Common myeloid progenitor, CD34-positive (primary cell): ENCODE measurements at regions not wholly inside any gene's neighbourhood (a gene's known extent, or its start where the extent isn't known, plus 50 kb on each side); places are given as distances from the start of the nearest gene placed in this dataset.

Source experiments
- CTCF ChIA-PET: fragments of 350-600 bp; sonication (Branson Sonifier 250); formaldehyde crosslinking; loops from one replicate; lab custom pipeline; 2021; ENCODE audit warnings: antibody characterized with exemption; lab: Charles Lee
- POLR2A ChIA-PET: fragments of 350-600 bp; sonication (Branson Sonifier 250); formaldehyde crosslinking; loops from one replicate; lab custom pipeline; 2021; ENCODE audit warnings: antibody characterized with exemption; lab: Charles Lee
- DNase-seq, 3 donors: peaks; one replicate each; pipeline versions ENCODE4 v3.0.0 to v3.0.0-alpha.2; 2013
- H3K27ac ChIP-seq, 2 experiments: 1 replicate in 1 of 2; 2 replicates in 1 of 2; pipeline ENCODE4 v1.7.0; 2013; ENCODE audit warnings: inconsistent platforms in 2 of 2, low read length in 2 of 2, mild to moderate bottlenecking in 2 of 2, low read depth in 1 of 2, moderate library complexity in 1 of 2; ENCODE audit not compliant: severe bottlenecking in 2 of 2, insufficient read depth in 1 of 2, poor library complexity in 1 of 2
- H3K27me3 ChIP-seq, 5 experiments: replicated peaks in 2 of 5; 1 replicate in 3 of 5; 2 replicates in 2 of 5; pipeline versions ENCODE4 v1.6.1 to v1.7.0; 2013; ENCODE audit warnings: low read length in 4 of 5, mild to moderate bottlenecking in 2 of 5, moderate library complexity in 2 of 5, inconsistent platforms in 1 of 5; ENCODE audit not compliant: insufficient read depth in 5 of 5, control insufficient read depth in 4 of 5
- H3K36me3 ChIP-seq, 4 experiments: 1 replicate in 2 of 4; 2 replicates in 2 of 4; pipeline versions ENCODE4 v1.6.1 to v1.7.0; 2013; ENCODE audit warnings: low read length in 3 of 4, control low read depth in 1 of 4, mild to moderate bottlenecking in 1 of 4; ENCODE audit not compliant: control insufficient read depth in 4 of 4, insufficient read depth in 4 of 4
- H3K4me1 ChIP-seq, 4 experiments: 1 replicate in 3 of 4; 2 replicates in 1 of 4; pipeline versions ENCODE4 v1.6.1 to v1.7.1; 2013; ENCODE audit warnings: low read length in 3 of 4, mild to moderate bottlenecking in 3 of 4, control low read depth in 1 of 4, inconsistent platforms in 1 of 4, moderate library complexity in 1 of 4; ENCODE audit not compliant: control insufficient read depth in 4 of 4, insufficient read depth in 4 of 4; ENCODE audit errors: control extremely low read depth in 1 of 4
- H3K4me3 ChIP-seq, 7 experiments: 1 replicate in 4 of 7; 2 replicates in 3 of 7; pipeline versions ENCODE4 v1.5.1 to v1.7.0; 2013; ENCODE audit warnings: mild to moderate bottlenecking in 7 of 7, low read length in 6 of 7, moderate library complexity in 6 of 7, inconsistent platforms in 2 of 7, low read depth in 2 of 7, control low read depth in 1 of 7; ENCODE audit not compliant: insufficient read depth in 4 of 7, control insufficient read depth in 1 of 7; ENCODE audit errors: extremely low read depth in 1 of 7
- H3K9me3 ChIP-seq, 5 experiments: 1 replicate in 4 of 5; 2 replicates in 1 of 5; pipeline versions ENCODE4 v1.6.1 to v1.7.1; 2013; ENCODE audit warnings: low read length in 4 of 5, mild to moderate bottlenecking in 2 of 5, inconsistent platforms in 1 of 5, low read depth in 1 of 5, moderate library complexity in 1 of 5; ENCODE audit not compliant: control insufficient read depth in 4 of 5, insufficient read depth in 2 of 5; ENCODE audit errors: control extremely low read depth in 1 of 5
- WGBS: methylation state at CpG from one replicate; pipeline ENCODE4 v1.1.5; 2013; ENCODE audit not compliant: insufficient coverage; 5-methylcytosine and 5-hydroxymethylcytosine counted together

GRCh38 chr13:106296723-106297122, 238.7 kb downstream of the EFNB2 start:
- no peaks in the 10 kb centered on the region for H3K4me1 ChIP-seq
- POLR2A ChIA-PET = no interaction called here
- no peak for DNase-seq
- no peak overlapping the region for H3K27ac ChIP-seq
- H3K27me3 ChIP-seq = no peaks in the 10 kb centered on the region
- H3K9me3 ChIP-seq = peaks cover 0 to 6% (median 0%) of the 10 kb centered on the region in 5 experiments
- no peak overlapping the region for H3K4me3 ChIP-seq
- 63% methylated on average over 1 of the region's 3 CpGs for WGBS
- no peaks in the 10 kb centered on the region for H3K36me3 ChIP-seq
- CTCF ChIA-PET = no interaction called here

DNA sequence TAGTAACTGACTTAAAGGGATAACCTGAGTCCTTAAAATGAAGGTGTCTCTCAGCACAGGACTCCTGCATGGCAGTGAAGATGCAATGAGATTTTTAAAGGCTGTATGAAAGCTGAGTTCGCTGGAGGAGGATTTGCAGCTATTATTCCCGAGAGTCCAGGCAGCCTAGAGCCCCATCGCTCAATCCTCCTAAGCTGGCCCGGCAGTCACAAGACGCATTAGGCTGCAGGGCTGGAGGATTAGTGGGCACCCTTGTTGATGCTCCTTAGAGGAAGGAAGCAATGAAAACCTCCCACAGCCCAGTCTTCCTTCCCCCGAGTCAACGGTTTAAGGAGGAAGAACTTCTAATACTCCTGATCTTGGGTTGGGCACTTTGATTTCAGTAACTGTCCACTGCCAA, 239.5 kb downstream of the EFNB2 start:
- POLR2A ChIA-PET = interaction anchor here (0.9 kb wide), 1 partner anchor 68 kb away, joined by 3 read pairs; no protein-coding TSS in a partner anchor
- H3K9me3 ChIP-seq = peaks cover 0 to 6% (median 0%) of the 10 kb centered on the region in 5 experiments
- WGBS = 49% methylated on average over 6 of the region's 7 CpGs

GRCh38 chr13:106291006-106291405, 244.5 kb downstream of the EFNB2 start:
- WGBS = 100% methylated on average over 1 of the region's 1 CpG
- Histone ChIP-seq H3K9me3 (peaks cover 0 to 3% (median 0%) of the 10 kb centered on the region in 5 experiments), H3K27me3 (no peaks in the 10 kb centered on the region), H3K36me3 (no peaks in the 10 kb centered on the region), H3K4me1 (no peaks in the 10 kb centered on the region), H3K4me3 (no peak overlapping the region), H3K27ac (no peak overlapping the region)
- CTCF ChIA-PET = interaction anchor here (0.6 kb wide), 1 partner anchor 19 kb away, joined by 3 read pairs; no protein-coding TSS in a partner anchor
- POLR2A ChIA-PET = no interaction called here
- no peak for DNase-seq

More for the DNA sequence above, 239.5 kb downstream of the EFNB2 start:
- no peak overlapping the region for H3K4me3 ChIP-seq
- H3K4me1 ChIP-seq = no peaks in the 10 kb centered on the region
- CTCF ChIA-PET = no interaction called here
- H3K27me3 ChIP-seq = no peaks in the 10 kb centered on the region
- no peak for DNase-seq
- no peaks in the 10 kb centered on the region for H3K36me3 ChIP-seq
- no peak overlapping the region for H3K27ac ChIP-seq

DNA sequence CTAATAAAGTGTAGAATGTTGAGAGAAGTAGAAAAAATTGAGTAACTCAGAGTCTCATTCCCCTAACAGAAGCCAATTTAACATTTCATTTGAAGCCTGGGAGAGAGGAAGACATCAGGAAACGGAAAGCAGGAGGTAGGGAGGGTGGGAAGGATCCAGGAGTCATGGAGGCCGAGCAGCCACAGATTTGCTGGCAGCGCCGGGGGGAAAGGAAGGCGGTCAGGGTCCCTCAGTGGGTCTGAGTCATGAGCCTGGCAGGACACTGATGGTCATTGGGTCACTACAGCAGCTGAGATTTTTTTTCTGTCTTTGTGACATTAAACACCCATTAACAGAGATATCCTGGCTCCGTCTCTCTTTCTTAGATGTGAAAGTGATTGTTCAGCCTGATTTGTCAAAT, 248.1 kb downstream of the EFNB2 start:
- Histone ChIP-seq H3K9me3 (peaks cover 0 to 5% (median 0%) of the 10 kb centered on the region in 5 experiments), H3K36me3 (no peaks in the 10 kb centered on the region), H3K27ac (no peak overlapping the region), H3K27me3 (no peaks in the 10 kb centered on the region), H3K4me3 (no peak overlapping the region), H3K4me1 (no peaks in the 10 kb centered on the region)
- ChIA-PET POLR2A (no interaction called here), CTCF (no interaction called here)
- WGBS = 100% methylated on average over 4 of the region's 6 CpGs
- DNase-seq = no peak

GRCh38 chr13:106286811-106287210, 248.7 kb downstream of the EFNB2 start:
- Histone ChIP-seq H3K36me3 (no peaks in the 10 kb centered on the region), H3K27ac (no peak overlapping the region), H3K27me3 (no peaks in the 10 kb centered on the region), H3K4me3 (no peak overlapping the region), H3K4me1 (no peaks in the 10 kb centered on the region), H3K9me3 (peaks cover 0 to 5% (median 0%) of the 10 kb centered on the region in 5 experiments)
- WGBS = 50% methylated on average over 2 of the region's 3 CpGs
- no peak for DNase-seq
- CTCF ChIA-PET = no interaction called here
- POLR2A ChIA-PET = no interaction called here

DNA sequence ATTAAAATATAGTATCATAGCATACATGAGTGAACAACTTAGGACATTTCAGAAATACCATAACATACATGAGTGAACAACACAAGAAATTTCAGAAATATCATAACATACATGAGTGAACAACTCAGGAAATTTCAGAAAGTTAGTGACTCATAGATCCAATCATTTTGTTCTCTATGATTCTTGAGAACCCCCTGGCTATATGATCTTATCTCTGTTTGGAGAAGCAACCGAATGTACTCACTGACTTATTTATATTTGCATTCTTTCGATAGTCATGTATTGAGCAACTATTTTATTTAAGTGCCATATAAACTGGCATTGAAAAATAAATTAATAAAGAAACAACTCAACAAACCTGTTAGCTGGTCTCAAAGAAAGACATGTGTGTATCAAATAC, 251.1 kb downstream of the EFNB2 start:
- Histone ChIP-seq H3K4me3 (no peak overlapping the region), H3K27ac (no peak overlapping the region), H3K4me1 (no peaks in the 10 kb centered on the region), H3K36me3 (no peaks in the 10 kb centered on the region), H3K27me3 (peaks cover 0 to 3% (median 0%) of the 10 kb centered on the region in 5 experiments), H3K9me3 (peaks cover 0 to 3% (median 0%) of the 10 kb centered on the region in 5 experiments)
- ChIA-PET POLR2A (no interaction called here), CTCF (no interaction called here)
- no peak for DNase-seq
- WGBS = no CpG with 5 or more reads among the region's 2 CpGs

- Histone ChIP-seq H3K27ac (no peak overlapping the region), H3K9me3 (peaks cover 0 to 3% (median 0%) of the 10 kb centered on the region in 5 experiments), H3K27me3 (peaks cover 0 to 5% (median 0%) of the 10 kb centered on the region in 5 experiments), H3K4me3 (no peak overlapping the region), H3K36me3 (no peaks in the 10 kb centered on the region), H3K4me1 (no peaks in the 10 kb centered on the region)
- 98% methylated on average over 6 of the region's 9 CpGs for WGBS
- DNase-seq = no peak
- ChIA-PET CTCF (no interaction called here), POLR2A (no interaction called here)
Measured at GRCh38 chr13:106281426-106281825, 254.0 kb downstream of the EFNB2 start.
